ENCODE measurements at regions not wholly inside any gene's neighbourhood (a gene's known extent, or its start where the extent isn't known, plus 50 kb on each side); places are given as distances from the start of the nearest gene placed in this dataset.

GRCh38 chrX:8314881-8315280 lies 143.8 kb upstream of the VCX2 start:
- H3K4me1 ChIP-seq (replicated peaks in 1 of 4; ENCODE audit: control insufficient read depth in 3 of 4, insufficient read depth in 4 of 4, low read length in 3 of 4) = peaks cover 0 to 4% (median 1%) of the 10 kb centered on the region in 4 experiments; a peak in 3 of 7 replicates
- no peaks in the 10 kb centered on the region for H3K36me3 ChIP-seq (ENCODE audit: control insufficient read depth in 2 of 4, insufficient read depth in 4 of 4, low read length in 3 of 4)
- H2BK12ac ChIP-seq (ENCODE audit: low read depth, low read length) = no peak overlapping the region
- no peak overlapping the region for H3K27ac ChIP-seq (ENCODE audit: low read depth, low read length)
- H2AFZ ChIP-seq (ENCODE audit: low read length) = no peak overlapping the region
- H3K14ac ChIP-seq (ENCODE audit: insufficient read length) = no peak overlapping the region
- no peaks in the 10 kb centered on the region for H3K79me2 ChIP-seq (ENCODE audit: control insufficient read depth in 1 of 2, insufficient read depth in 2 of 2, low read length in 2 of 2)
- no peak for TF ChIP-seq SIX5 (IDR thresholded peaks at IDR 0.05; ENCODE audit: low read depth, low read length)
- no peak for TF ChIP-seq CBX5 (IDR thresholded peaks at IDR 0.05; ENCODE audit: low read depth, low read length)
- no peak for TF ChIP-seq SP2 (IDR thresholded peaks at IDR 0.05; ENCODE audit: low read length)
- TF ChIP-seq BACH1 (IDR thresholded peaks at IDR 0.05; ENCODE audit: low read length) = no peak
- no peak for TF ChIP-seq ZNF274 (IDR thresholded peaks at IDR 0.05; ENCODE audit: borderline replicate concordance, extremely low read depth, low read length)
- no peak for TF ChIP-seq KDM1A (IDR thresholded peaks at IDR 0.05; ENCODE audit: borderline replicate concordance, low read length)
- no peak for TF ChIP-seq NRF1 (IDR thresholded peaks at IDR 0.05; ENCODE audit: low read depth, low read length)
- no peak for TF ChIP-seq POLR2AphosphoS5 (IDR thresholded peaks at IDR 0.05; ENCODE audit: low read depth, low read length)
- no peak for TF ChIP-seq SIN3A (conservative IDR thresholded peaks at IDR 0.05 in 1 of 2, IDR thresholded peaks at IDR 0.05 in 1 of 2; ENCODE audit: low read depth in 1 of 2, low read length in 2 of 2)
- no peak for TF ChIP-seq CHD2 (IDR thresholded peaks at IDR 0.05; ENCODE audit: low read length)
- no peak for TF ChIP-seq CTCF (IDR thresholded peaks at IDR 0.05; ENCODE audit: control extremely low read depth in 1 of 3, insufficient read depth in 1 of 3, low read depth in 1 of 3, low read length in 3 of 3)
- TF ChIP-seq EP300 (IDR thresholded peaks at IDR 0.05; ENCODE audit: borderline replicate concordance in 1 of 2, low read depth in 2 of 2, low read length in 2 of 2) = no peak
- H2BK120ac ChIP-seq (replicated peaks; ENCODE audit: low read depth, low read length) = no peak overlapping the region
- H4K20me1 ChIP-seq (replicated peaks in 1 of 2; ENCODE audit: control insufficient read depth in 1 of 2, insufficient read depth in 2 of 2, low read length in 2 of 2) = no peaks in the 10 kb centered on the region
- no peak overlapping the region for H2AK5ac ChIP-seq (ENCODE audit: low read depth, low read length)
- no peak overlapping the region for H3K56ac ChIP-seq (replicated peaks; ENCODE audit: insufficient read length, low read depth, low read length)
- no peak for FAIRE-seq
- no peak overlapping the region for H3K23ac ChIP-seq (ENCODE audit: insufficient read length)
- H3K4me2 ChIP-seq (ENCODE audit: insufficient read depth in 1 of 2, low read depth in 2 of 2, low read length in 2 of 2) = no peak overlapping the region
- H3K9me3 ChIP-seq (ENCODE audit: insufficient read depth in 2 of 2, low read depth in 1 of 2, low read length in 1 of 2) = no peaks in the 10 kb centered on the region
- ChIA-PET POLR2A (ENCODE audit: partially characterized antibody) (no interaction called here), CTCF (ENCODE audit: partially characterized antibody) (no interaction called here)
- DNase-seq (ENCODE audit: low read depth in 1 of 2, low spot score in 2 of 2) = no peak
- no peak overlapping the region for H3K9ac ChIP-seq (replicated peaks in 1 of 4; ENCODE audit: extremely low read depth in 1 of 4, low read depth in 3 of 4, low read length in 3 of 4)
- no peaks in the 10 kb centered on the region for H3K23me2 ChIP-seq (ENCODE audit: low read depth, low read length)
- H3K4ac ChIP-seq (replicated peaks; ENCODE audit: insufficient read length, low read depth, low read length) = no peak overlapping the region
- no peak overlapping the region for H4K91ac ChIP-seq (replicated peaks; ENCODE audit: insufficient read length, low read length)
- no peak overlapping the region for H4K5ac ChIP-seq (ENCODE audit: insufficient read length, low read depth, low read length)
- no peak overlapping the region for H3K18ac ChIP-seq (ENCODE audit: extremely low read depth, low read length)
- H2BK15ac ChIP-seq (ENCODE audit: low read length) = no peak overlapping the region
- no peak overlapping the region for H4K8ac ChIP-seq (ENCODE audit: extremely low read depth, insufficient read depth, low read length)
- no peaks in the 10 kb centered on the region for H3K79me1 ChIP-seq (ENCODE audit: low read depth, low read length)
- H3K4me3 ChIP-seq (ENCODE audit: extremely low read depth in 1 of 4, insufficient read depth in 2 of 4, low read depth in 3 of 4, low read length in 4 of 4) = no peak overlapping the region
- no peaks in the 10 kb centered on the region for H3K27me3 ChIP-seq (replicated peaks in 1 of 4; ENCODE audit: control insufficient read depth in 3 of 4, extremely low read depth in 1 of 4, insufficient read depth in 3 of 4, low read length in 3 of 4)
- 90% methylated on average over 4 of the region's 4 CpGs; no CpG with 5 or more reads in 1 of the 2 experiments for WGBS, 2 experiments (ENCODE audit: extremely low coverage in 1 of 2, insufficient coverage in 1 of 2, insufficient read length in 1 of 2, insufficient replicate concordance in 2 of 2, low coverage in 1 of 2, low lambda C conversion rate in 2 of 2, missing lambda C conversion rate in 1 of 2)
- no peak overlapping the region for H2BK5ac ChIP-seq (ENCODE audit: low read depth, low read length)
- H2BK20ac ChIP-seq (ENCODE audit: low read length) = no peak overlapping the region
